Amygdala (tissue), 56 donors: ENCODE measurements at regions not wholly inside any gene's neighbourhood (a gene's known extent, or its start where the extent isn't known, plus 50 kb on each side); places are given as distances from the start of the nearest gene placed in this dataset.
"Not testable (repeated sequence)": the region's sequence is repeated elsewhere in the genome, so short reads cannot be mapped to it uniquely, and the experiment has no call there.

Source experiments
- DNase-seq, 56 donors: peaks; one replicate each; lab custom pipeline; 2025; lab: John Stamatoyannopoulos, UW

- DNase-seq = no peak
These were observed 950.7 kb upstream of the FANCL start for GRCh38 chr2:59191781-59192180.

GRCh38 chr2:59190518-59190917 is 949.4 kb upstream of the FANCL start:
- no peak for DNase-seq

GRCh38 chr2:59184276-59185020 is 943.3 kb upstream of the FANCL start:
- DNase-seq = peak in 5 of 56 donors; percentile 3 to 23 (median 8)

- DNase-seq = no peak
These were observed 941.9 kb upstream of the FANCL start for GRCh38 chr2:59183070-59183469.

- DNase-seq = peak in 9 of 56 donors; percentile 1 to 13 (median 5)
These were observed 941.1 kb upstream of the FANCL start for GRCh38 chr2:59182249-59182648.

- no peak for DNase-seq
These were observed 940.2 kb upstream of the FANCL start for GRCh38 chr2:59181347-59181746.

- DNase-seq = no peak
These were observed 939.5 kb upstream of the FANCL start for GRCh38 chr2:59180621-59181020.

GRCh38 chr2:59180111-59180510 is 939.0 kb upstream of the FANCL start:
- DNase-seq = no peak

GRCh38 chr2:59177748-59178147 is 936.6 kb upstream of the FANCL start:
- DNase-seq = no peak

- DNase-seq = no peak
These were observed 935.6 kb upstream of the FANCL start for GRCh38 chr2:59176737-59177136.

GRCh38 chr2:59174536-59175243 is 933.6 kb upstream of the FANCL start:
- DNase-seq = no peak

- no peak for DNase-seq
These were observed 932.2 kb upstream of the FANCL start for GRCh38 chr2:59173325-59173724.

- no peak for DNase-seq
These were observed 929.9 kb upstream of the FANCL start for GRCh38 chr2:59171019-59171418.

GRCh38 chr2:59168766-59169165 is 927.6 kb upstream of the FANCL start:
- no peak for DNase-seq

GRCh38 chr2:59167514-59167913 is 926.4 kb upstream of the FANCL start:
- DNase-seq = no peak

- DNase-seq = not testable (repeated sequence)
These were observed 916.8 kb upstream of the FANCL start for GRCh38 chr2:59157908-59158307.

- DNase-seq = no peak
These were observed 910.7 kb upstream of the FANCL start for GRCh38 chr2:59151805-59152204.

- no peak for DNase-seq
These were observed 909.2 kb upstream of the FANCL start for GRCh38 chr2:59150217-59150849.

- DNase-seq = no peak
These were observed 908.1 kb upstream of the FANCL start for GRCh38 chr2:59149271-59149670.

GRCh38 chr2:59112258-59112657 is 871.1 kb upstream of the FANCL start:
- no peak for DNase-seq

- no peak for DNase-seq
These were observed 855.8 kb upstream of the FANCL start for GRCh38 chr2:59096973-59097372.

- DNase-seq = no peak
These were observed 852.4 kb upstream of the FANCL start for GRCh38 chr2:59093571-59093970.
